DND-41 (cell line): ENCODE measurements at regions not wholly inside any gene's neighbourhood (a gene's known extent, or its start where the extent isn't known, plus 50 kb on each side); places are given as distances from the start of the nearest gene placed in this dataset.

ENCODE experiments used
- EZH2 ChIP-seq: IDR thresholded peaks from 3 replicates; pipeline ENCODE4 v1.6.1; 2012; ENCODE audit warnings: borderline replicate concordance, low read depth, mild to moderate bottlenecking, moderate library complexity, low read length, inconsistent platforms; ENCODE audit not compliant: severe bottlenecking
- TF ChIP-seq, protein P1 (sequence below): IDR thresholded peaks from 2 replicates; pipeline ENCODE4 v1.5.1; 2012; ENCODE audit warnings: borderline replicate concordance, low read length, moderate library complexity, mild to moderate bottlenecking; ENCODE audit not compliant: poor library complexity, severe bottlenecking; ENCODE audit errors: extremely low read depth

DNA sequence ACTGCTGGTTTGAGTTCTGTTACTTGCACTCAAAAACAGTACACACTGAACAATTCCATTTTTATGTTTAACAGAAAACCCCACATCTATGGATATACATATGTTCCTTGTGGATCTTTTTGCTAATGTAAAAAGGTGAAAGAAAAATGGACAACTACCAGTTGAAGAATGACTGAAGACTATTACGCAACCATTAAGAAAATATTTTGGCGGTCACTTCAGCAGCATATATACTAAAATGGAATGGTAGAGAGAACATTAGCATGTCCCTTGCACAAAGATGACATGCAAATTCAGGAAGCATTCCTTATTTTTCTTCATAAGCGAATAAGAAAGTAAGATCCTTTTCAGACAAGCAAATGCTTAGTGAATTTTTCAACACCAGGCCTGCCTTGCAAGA is 84.6 kb upstream of the FMR1 start:
- TF ChIP-seq, protein P1, sequence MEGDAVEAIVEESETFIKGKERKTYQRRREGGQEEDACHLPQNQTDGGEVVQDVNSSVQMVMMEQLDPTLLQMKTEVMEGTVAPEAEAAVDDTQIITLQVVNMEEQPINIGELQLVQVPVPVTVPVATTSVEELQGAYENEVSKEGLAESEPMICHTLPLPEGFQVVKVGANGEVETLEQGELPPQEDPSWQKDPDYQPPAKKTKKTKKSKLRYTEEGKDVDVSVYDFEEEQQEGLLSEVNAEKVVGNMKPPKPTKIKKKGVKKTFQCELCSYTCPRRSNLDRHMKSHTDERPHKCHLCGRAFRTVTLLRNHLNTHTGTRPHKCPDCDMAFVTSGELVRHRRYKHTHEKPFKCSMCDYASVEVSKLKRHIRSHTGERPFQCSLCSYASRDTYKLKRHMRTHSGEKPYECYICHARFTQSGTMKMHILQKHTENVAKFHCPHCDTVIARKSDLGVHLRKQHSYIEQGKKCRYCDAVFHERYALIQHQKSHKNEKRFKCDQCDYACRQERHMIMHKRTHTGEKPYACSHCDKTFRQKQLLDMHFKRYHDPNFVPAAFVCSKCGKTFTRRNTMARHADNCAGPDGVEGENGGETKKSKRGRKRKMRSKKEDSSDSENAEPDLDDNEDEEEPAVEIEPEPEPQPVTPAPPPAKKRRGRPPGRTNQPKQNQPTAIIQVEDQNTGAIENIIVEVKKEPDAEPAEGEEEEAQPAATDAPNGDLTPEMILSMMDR, result no peak
- TF ChIP-seq EZH2, result no peak
